K562 (cell line): ENCODE measurements at regions not wholly inside any gene's neighbourhood (a gene's known extent, or its start where the extent isn't known, plus 50 kb on each side); places are given as distances from the start of the nearest gene placed in this dataset.

Experiments
- ASH1L ChIP-seq: fragments of 450-650 bp; IDR thresholded peaks from 2 replicates; pipeline ENCODE4 v1.6.1; 2018; ENCODE audit warnings: borderline replicate concordance, mild to moderate bottlenecking, low read depth; ENCODE audit not compliant: partially characterized antibody
- CBX3 ChIP-seq, 2 experiments: IDR thresholded peaks; 1 replicate in 1 of 2; 2 replicates in 1 of 2; pipeline ENCODE4 v1.6.1; 2012; ENCODE audit warnings: inconsistent platforms in 2 of 2, low read length in 2 of 2, borderline replicate concordance in 1 of 2, control low read depth in 1 of 2
- CHD1 ChIP-seq: fragments of 200-600 bp; sonication (generic); IDR thresholded peaks from one replicate; pipeline ENCODE4 v1.6.1; 2012; ENCODE audit warnings: mild to moderate bottlenecking, moderate library complexity, low read length, inconsistent platforms
- CTBP1 ChIP-seq: fragments of 450-650 bp; IDR thresholded peaks from 2 replicates; pipeline ENCODE4 v1.6.1; 2016; ENCODE audit warnings: borderline replicate concordance
- ELF4 ChIP-seq: fragments of 450-650 bp; formaldehyde crosslinking; IDR thresholded peaks from 2 replicates; pipeline ENCODE4 v1.4.0; 2022; ENCODE audit warnings: missing genetic modification characterization
- EP300 ChIP-seq: IDR thresholded peaks from 2 replicates; pipeline ENCODE4 v1.6.1; 2012; ENCODE audit warnings: low read length, improper control_type of control experiment
- ETV5 ChIP-seq: sonication (generic); formaldehyde crosslinking; IDR thresholded peaks from 2 replicates; pipeline ENCODE4 v1.4.0; 2020; ENCODE audit warnings: low read depth, mild to moderate bottlenecking, missing genetic modification reagents
- NFE2L1 ChIP-seq: fragments of 450-650 bp; IDR thresholded peaks from 2 replicates; pipeline ENCODE4 v1.6.1; 2016; ENCODE audit warnings: missing genetic modification characterization, low read depth, mild to moderate bottlenecking, missing compliant biosample characterization, moderate library complexity, borderline replicate concordance
- TCF3 ChIP-seq: sonication (generic); formaldehyde crosslinking; IDR thresholded peaks from 2 replicates; pipeline ENCODE4 v1.4.0; 2020; ENCODE audit warnings: mild to moderate bottlenecking, missing genetic modification reagents
- ZNF324 ChIP-seq: fragments of 250-450 bp; sonication (Bioruptor Pico); IDR thresholded peaks from 2 replicates; pipeline ENCODE4 v1.4.0; 2020; ENCODE audit warnings: mild to moderate bottlenecking
- TF ChIP-seq, protein P1 (sequence below): sonication (generic); formaldehyde crosslinking; IDR thresholded peaks from 2 replicates; pipeline ENCODE4 v1.8.1; 2022; ENCODE audit warnings: missing genetic modification reagents
- TF ChIP-seq, protein P2 (sequence below), 3 experiments: IDR thresholded peaks in 2 of 3; conservative IDR thresholded peaks in 1 of 3; 2 replicates each; pipeline ENCODE4 v1.5.1; 2011 to 2012; ENCODE audit warnings: low read length in 3 of 3, mild to moderate bottlenecking in 3 of 3, control low read depth in 2 of 3, improper control_type of control experiment in 1 of 3, inconsistent platforms in 1 of 3, low read depth in 1 of 3, mixed read lengths in 1 of 3, moderate library complexity in 1 of 3; ENCODE audit not compliant: insufficient read depth in 2 of 3
- TF ChIP-seq, protein P3 (sequence below): fragments of 250-450 bp; sonication (Bioruptor Pico); IDR thresholded peaks from 2 replicates; pipeline ENCODE4 v1.5.0; 2021; ENCODE audit warnings: mild to moderate bottlenecking, moderate library complexity

DNA sequence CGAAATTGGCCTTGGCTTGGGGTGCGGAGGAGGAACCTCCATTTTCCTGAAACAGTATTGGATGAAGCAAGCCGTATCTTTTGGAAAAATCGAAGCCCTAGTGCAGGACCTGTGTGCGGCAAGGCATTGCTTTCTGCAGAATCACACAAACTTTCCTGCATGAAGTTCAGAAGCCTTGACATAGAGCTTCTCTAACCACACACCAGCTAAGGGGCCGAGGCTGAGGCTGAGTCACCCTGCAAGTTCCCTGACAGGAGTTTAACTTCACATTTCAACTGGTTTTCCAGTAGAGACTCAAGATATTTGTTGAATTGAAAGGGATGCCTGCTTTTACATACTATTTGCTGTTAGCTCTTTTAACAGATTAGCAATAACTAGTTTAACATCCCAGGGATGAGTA, 67.8 kb downstream of the TCF20 start:
- TF ChIP-seq ASH1L (no peak), TCF3 (CRISPR knock-in tag) (no peak), CBX3 (IDR thresholded peaks at IDR 0.05; ENCODE audit: borderline replicate concordance in 1 of 2, low read length in 2 of 2) (no peak), EP300 (no peak), ZNF324 (CRISPR knock-in tag) (no peak), ELF4 (CRISPR knock-in tag) (no peak), CTBP1 (no peak), ETV5 (CRISPR knock-in tag) (no peak), NFE2L1 (tag) (no peak), CHD1 (no peak)
- TF ChIP-seq, protein P1, sequence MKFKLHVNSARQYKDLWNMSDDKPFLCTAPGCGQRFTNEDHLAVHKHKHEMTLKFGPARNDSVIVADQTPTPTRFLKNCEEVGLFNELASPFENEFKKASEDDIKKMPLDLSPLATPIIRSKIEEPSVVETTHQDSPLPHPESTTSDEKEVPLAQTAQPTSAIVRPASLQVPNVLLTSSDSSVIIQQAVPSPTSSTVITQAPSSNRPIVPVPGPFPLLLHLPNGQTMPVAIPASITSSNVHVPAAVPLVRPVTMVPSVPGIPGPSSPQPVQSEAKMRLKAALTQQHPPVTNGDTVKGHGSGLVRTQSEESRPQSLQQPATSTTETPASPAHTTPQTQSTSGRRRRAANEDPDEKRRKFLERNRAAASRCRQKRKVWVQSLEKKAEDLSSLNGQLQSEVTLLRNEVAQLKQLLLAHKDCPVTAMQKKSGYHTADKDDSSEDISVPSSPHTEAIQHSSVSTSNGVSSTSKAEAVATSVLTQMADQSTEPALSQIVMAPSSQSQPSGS (CRISPR knock-in tag): no peak
- TF ChIP-seq, protein P2, sequence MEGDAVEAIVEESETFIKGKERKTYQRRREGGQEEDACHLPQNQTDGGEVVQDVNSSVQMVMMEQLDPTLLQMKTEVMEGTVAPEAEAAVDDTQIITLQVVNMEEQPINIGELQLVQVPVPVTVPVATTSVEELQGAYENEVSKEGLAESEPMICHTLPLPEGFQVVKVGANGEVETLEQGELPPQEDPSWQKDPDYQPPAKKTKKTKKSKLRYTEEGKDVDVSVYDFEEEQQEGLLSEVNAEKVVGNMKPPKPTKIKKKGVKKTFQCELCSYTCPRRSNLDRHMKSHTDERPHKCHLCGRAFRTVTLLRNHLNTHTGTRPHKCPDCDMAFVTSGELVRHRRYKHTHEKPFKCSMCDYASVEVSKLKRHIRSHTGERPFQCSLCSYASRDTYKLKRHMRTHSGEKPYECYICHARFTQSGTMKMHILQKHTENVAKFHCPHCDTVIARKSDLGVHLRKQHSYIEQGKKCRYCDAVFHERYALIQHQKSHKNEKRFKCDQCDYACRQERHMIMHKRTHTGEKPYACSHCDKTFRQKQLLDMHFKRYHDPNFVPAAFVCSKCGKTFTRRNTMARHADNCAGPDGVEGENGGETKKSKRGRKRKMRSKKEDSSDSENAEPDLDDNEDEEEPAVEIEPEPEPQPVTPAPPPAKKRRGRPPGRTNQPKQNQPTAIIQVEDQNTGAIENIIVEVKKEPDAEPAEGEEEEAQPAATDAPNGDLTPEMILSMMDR (IDR thresholded peaks at IDR 0.05 in 2 of 3, conservative IDR thresholded peaks at IDR 0.05 in 1 of 3; ENCODE audit: insufficient read depth in 2 of 3, low read depth in 1 of 3, low read length in 3 of 3): no peak
- TF ChIP-seq, protein P3, sequence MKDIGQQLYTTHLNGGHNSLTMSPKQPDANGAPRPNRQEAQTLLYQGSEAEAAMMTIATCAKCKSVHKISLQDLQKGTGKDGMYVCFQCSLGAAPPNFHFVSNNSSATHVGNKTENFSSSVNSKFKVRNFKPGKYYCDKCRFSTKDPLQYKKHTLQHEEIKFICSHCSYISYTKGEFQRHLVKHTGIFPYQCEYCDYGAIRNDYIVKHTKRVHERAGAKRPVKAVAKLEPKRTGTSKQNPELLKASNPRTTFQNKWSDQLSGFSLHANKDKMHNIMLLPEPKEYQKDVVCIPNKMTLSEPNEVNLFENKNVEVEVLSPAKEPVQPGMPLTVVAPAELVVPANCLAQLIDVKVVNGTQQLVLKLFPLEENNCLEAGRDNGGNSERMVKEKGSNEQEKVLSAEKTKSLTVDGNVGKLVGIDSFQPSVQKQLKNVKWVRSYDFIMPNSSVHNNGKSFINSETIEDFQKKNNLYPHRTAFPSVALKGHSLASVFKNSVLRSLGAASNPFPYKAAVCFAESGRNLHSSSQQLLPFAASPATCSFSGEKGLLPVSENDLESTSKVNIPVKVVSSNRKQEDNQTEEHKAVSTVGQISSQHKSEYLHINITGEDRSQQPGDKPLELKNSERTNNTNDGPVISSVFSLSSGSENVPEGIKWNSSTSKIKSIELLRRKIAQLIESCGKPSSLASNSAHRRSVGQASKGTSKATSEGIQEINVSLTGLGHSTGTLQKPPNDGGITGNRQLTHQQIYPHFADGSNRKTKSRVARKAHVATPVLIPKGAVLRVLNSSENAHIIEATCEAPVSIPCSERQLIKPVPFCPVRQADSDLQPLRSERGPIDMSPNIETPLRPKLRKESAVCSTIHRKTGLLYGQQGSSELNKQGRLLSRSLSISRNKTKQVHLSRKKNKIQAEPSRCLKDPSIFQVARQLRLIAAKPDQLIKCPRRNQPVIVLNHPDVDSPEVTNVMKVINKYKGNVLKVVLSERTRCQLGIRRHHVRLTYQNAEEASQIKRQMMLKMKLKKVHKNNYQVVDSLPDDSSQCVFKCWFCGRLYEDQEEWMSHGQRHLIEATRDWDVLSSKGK (CRISPR knock-in tag): no peak
